HG03108 (cell line): ENCODE measurements at regions not wholly inside any gene's neighbourhood (a gene's known extent, or its start where the extent isn't known, plus 50 kb on each side); places are given as distances from the start of the nearest gene placed in this dataset.

Experiments used
- ATAC-seq: cut with Tn5 transposase; IDR thresholded peaks from one replicate; pipeline ENCODE4 v1.9.1; 2021; ENCODE audit warnings: moderate library complexity; ENCODE audit not compliant: unreplicated experiment

DNA sequence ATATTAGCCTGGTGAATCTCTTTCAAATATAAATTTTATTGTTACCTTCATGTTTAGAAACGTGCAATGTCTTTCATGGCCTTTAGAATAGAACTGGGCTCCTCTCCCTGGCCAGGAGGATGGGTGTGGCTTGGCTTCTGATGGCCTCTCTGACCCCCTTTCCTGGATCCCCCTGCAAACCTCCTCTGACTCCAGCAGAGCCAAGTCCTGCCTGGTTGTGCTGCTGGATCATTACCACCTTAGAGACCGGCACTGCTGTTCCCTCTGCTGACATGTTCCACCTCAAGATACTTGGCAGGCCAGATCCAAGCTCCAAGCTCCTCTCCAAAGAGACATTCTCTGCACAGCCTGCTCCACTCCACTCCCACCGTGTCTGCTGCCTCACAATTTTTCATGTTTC is 823.8 kb upstream of the HS6ST1 start:
- no peak for ATAC-seq

- ATAC-seq, result no peak
Measured at GRCh38 chr2:129144082-129144791, 825.6 kb upstream of the HS6ST1 start.

DNA sequence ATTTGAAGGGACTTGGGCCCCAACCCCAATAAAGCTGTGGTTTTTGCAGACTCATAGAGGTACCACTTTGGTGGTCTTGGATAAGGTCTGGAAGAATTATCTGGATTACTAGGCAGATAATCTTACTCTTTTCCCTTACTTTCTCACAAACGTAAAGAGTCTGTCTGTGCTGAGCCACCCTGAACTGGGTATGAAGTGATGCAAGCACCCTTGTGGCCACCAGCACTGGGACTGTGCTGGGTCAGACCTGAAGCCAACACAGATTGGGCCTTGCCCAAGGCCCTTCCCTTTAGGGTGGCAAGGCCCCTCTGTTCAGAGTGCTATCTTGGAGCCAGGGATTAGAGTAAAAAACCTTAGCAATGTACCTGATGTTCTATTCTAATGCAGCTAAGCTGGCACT is 827.0 kb upstream of the RAB6C start:
- ATAC-seq, result no peak

DNA sequence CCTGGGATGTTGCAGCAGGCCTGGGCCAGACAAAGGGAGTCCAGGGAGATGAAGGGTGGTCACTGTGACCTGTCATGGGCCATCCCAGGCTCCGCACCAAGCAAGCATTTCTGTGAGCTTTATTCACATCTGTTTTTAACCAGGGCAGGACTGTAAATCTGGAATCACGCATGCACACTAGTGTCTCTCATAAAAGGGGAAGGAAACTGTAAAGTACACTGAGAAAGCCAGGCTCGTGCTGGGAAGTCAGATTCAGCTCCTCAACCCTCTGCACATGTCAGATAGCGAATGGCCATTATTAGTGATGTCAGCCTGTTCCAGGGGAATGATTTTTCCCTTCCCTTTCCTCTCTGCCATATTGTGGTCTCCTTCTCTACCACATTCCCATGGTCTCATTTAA is 818.6 kb upstream of the RAB6C start:
- no peak for ATAC-seq

DNA sequence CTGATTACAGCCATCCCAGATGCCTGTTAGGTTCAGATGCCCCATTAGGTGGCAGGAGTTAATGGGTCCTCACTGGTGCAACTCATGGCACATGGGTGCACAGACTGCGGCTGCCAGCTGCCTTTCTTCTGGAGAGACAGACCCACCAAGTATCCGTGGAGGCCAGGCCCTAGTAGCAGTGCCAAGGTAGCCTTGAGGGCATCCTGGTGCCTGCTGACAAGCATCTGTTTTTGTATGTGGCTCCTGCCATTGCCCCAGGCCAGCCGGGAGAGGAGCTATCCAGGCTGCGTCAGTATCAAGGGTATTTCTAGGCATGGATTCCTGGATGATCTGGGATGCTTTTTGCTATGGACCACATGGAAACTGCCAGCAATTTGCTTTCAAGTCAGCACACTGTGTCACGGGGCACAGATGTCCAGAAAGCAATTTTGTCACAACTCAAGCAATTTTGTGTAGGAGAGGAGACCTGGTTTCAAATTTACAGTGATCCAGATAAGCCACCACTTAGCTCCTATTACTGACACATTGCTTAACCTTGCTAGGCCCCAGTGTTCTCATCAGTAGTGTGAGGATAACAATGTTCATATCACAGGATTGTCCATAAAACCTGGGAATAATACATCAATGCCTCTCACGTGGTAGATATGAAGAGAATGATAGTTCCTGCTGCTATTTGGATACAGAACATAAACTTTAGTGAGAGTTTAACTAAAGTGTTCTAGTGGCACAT is 815.1 kb upstream of the RAB6C start:
- no peak for ATAC-seq

- ATAC-seq, result no peak
Measured at GRCh38 chr2:129165006-129165405, 814.5 kb upstream of the RAB6C start.

DNA sequence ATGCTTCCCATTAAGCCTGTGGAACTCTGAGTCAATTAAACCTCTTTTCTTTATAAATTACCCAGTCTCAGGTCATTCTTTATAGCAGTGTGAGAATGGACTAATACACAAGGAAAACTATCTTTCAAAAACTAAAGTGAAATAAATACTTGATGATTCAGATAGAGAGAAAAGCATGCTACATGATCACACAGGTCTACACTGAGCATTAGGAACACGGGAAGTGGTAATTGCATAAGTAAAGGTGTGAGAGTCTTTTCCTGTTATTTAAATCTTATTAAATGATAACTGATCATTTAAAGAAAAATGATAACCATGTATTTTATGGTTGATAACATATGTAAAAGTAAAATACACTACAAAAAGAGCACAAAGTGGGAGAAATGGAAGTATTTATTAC is 812.0 kb upstream of the RAB6C start:
- no peak for ATAC-seq

GRCh38 chr2:129170570-129170969 is 808.9 kb upstream of the RAB6C start:
- ATAC-seq, result no peak

GRCh38 chr2:129174143-129174542 is 805.3 kb upstream of the RAB6C start:
- ATAC-seq, result no peak

- ATAC-seq, result no peak
Measured at GRCh38 chr2:129175051-129175450, 804.4 kb upstream of the RAB6C start.

GRCh38 chr2:129176375-129176774 is 803.1 kb upstream of the RAB6C start:
- no peak for ATAC-seq

- no peak for ATAC-seq
Measured at GRCh38 chr2:129178356-129178755, 801.1 kb upstream of the RAB6C start.

DNA sequence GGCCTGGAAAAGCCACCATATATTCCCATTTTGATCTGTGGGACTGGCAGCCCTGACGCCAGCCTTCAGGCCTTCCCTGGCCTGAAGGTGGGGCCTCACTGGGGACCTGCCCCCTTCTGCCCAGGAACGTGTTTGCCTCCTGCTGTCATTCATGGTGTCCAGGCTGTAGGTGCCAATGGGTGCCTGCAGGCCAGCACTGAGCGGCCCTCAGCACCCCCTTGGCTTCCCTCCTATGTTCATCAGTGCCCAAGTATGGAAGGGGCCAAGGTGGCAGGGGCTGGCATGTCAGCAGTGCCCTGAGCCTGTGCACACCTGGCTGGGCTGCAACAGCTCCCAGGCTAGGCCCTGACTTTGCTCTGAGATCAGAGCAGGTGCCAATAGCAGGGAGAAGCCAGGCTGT is 800.3 kb upstream of the RAB6C start:
- no peak for ATAC-seq

- no peak for ATAC-seq
Measured at GRCh38 chr2:129180124-129180716, 799.2 kb upstream of the RAB6C start.

- no peak for ATAC-seq
Measured at GRCh38 chr2:129181433-129181832, 798.0 kb upstream of the RAB6C start.

DNA sequence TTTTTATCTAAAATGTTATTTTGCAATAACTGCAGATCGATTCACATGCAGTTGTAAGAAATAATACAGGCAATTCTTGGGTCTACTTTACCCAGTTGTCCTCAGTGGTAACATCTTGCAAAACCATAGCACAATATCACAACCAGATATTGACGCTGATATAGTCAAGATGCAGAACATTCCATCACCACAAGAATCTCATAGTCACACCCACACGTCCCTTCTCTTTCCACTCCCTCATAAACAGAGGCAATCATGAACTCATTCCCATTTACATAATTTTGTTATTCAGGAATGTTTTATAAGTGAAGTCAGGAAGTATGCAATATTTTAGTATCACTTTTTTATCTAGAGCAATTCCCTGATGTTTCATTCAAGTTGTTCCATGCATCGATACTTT is 797.5 kb upstream of the RAB6C start:
- no peak for ATAC-seq

- no peak for ATAC-seq
Measured at GRCh38 chr2:129187343-129187742, 792.1 kb upstream of the RAB6C start.

DNA sequence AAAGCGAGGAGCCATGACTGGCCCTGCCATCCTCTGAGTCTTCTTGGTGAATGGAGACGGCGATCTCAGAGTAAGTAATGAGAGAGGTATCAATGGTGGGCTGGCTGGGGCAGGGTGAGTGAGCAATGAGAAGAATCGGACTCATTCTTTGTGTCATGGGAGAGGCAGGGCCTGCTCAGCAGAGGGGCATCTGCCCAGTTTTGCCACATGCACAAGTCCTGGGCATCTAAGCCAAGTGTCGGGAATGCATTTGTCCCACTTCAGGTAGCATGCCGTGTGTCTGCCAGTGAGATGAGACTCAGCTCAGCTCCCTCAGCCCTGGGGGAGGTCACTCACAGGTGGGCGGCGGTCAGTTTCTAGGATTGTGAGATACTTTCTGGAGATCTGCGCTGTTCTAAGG is 791.0 kb upstream of the RAB6C start:
- ATAC-seq, result no peak

DNA sequence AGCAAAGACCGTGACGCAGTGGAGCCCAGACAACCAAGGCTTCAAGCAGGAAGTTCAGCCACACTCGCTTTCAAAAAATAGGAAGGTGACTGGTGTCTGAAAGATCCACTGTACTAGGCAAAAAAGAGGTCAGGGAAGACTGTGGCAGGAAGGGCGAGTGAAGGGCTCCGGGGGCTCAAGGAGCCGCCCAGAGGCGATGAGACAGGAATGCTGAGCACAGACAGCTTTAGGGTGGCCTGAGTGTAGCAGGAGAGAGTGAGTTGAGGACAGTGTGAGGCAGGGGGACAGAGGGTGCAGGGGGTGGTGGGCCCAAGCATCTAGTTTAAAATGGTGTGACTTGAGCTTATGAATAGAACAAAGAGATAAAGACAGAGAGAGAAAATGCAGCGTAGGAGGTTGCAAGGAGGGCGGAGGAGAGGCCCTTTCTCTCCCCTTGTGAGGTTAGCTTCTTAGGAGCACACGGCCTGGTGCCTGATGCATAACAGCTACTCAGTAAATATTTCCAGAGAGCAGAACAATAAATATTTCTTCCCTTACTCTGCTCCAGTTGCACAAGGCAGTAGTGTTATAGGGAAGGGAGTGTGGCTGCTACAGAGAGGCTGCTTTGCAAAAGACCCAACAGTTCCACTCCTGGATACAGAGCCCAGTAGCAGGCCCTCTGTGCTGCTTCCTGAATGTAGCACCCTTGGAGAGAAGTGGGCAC is 789.7 kb upstream of the RAB6C start:
- ATAC-seq, result no peak

DNA sequence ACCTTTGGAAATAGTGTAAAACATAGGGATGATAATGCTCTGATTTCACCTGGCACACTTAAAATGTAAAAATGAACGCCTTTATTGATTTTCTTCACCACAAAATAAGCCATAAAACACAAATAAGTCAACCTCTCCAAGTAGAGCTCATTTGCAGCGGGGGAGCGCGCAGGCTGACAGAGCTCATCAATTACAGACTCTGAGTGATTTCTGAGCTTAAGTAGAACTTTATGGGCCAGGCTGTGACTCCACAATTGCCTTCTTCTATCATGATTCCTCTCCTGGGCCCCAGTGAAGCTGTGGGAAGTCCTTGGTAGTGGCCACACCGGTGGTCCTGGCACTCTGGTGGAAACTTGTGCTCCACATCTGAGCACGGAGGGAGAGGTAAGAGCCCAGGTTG is 789.0 kb upstream of the RAB6C start:
- no peak for ATAC-seq

GRCh38 chr2:129191530-129191929 is 787.9 kb upstream of the RAB6C start:
- ATAC-seq, result no peak

GRCh38 chr2:129192117-129192516 is 787.3 kb upstream of the RAB6C start:
- no peak for ATAC-seq
